ENCODE measurements at regions not wholly inside any gene's neighbourhood (a gene's known extent, or its start where the extent isn't known, plus 50 kb on each side); places are given as distances from the start of the nearest gene placed in this dataset.
A peak's percentile ranks its signal among the peaks of the same experiment; 100 is the strongest.

DNA sequence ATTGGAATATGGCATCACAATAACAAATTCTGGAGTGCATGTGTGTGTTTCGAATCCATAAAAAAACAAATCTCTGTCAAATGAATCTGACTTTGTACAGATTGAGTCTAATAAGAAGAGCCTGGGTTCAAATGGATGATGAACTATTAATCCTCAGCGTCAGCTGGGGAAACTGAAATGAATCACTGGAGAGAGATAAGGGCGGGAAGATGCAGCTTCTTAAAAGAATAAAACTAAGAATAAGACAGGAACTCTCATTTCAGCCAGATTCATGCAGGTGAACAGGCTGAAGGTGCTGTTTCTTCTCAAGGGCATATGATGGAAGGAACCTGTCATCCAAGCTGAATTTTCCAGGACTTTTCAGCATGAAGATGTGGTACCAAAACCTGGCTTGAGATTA is 202.6 kb upstream of the TRIB2 start:
- TF ChIP-seq EZH2 (IDR thresholded peaks at IDR 0.05; ENCODE audit: low read length), result no peak
- H3K4me1 ChIP-seq (ENCODE audit: control insufficient read depth, extremely low read depth, insufficient read depth, low read length), result peaks cover 6% of the 10 kb centered on the region
- no peak overlapping the region for H3K9ac ChIP-seq (ENCODE audit: control insufficient read depth, extremely low read depth, insufficient read depth, low read length)
- H3K36me3 ChIP-seq (ENCODE audit: control insufficient read depth in 2 of 2, extremely low read depth in 1 of 2, insufficient read depth in 2 of 2, low read length in 2 of 2), result no peaks in the 10 kb centered on the region
- H3K79me2 ChIP-seq (ENCODE audit: control insufficient read depth, insufficient read depth, low read length), result no peaks in the 10 kb centered on the region
- H3K4me3 ChIP-seq (ENCODE audit: control insufficient read depth in 2 of 3, extremely low read depth in 1 of 3, insufficient read depth in 2 of 3, low read depth in 1 of 3, low read length in 3 of 3), result no peak overlapping the region
- no peak overlapping the region for H2AFZ ChIP-seq (ENCODE audit: control insufficient read depth, low read length)
- no peak overlapping the region for H3K4me2 ChIP-seq (ENCODE audit: control insufficient read depth, extremely low read depth, insufficient read depth, low read depth, low read length)
- dilution Hi-C loops (cut with MboI; ENCODE audit: extremely low pct_ligation_motif_present, low sequenced_read_pairs), result no loop called here
- FAIRE-seq, result peak; percentile 5
- H3K27me3 ChIP-seq (ENCODE audit: control insufficient read depth, extremely low read depth, insufficient read depth, low read length), result no peaks in the 10 kb centered on the region
- H3K9me1 ChIP-seq (ENCODE audit: control insufficient read depth, extremely low read depth, insufficient read depth, low read length), result no peaks in the 10 kb centered on the region
- H4K20me1 ChIP-seq (ENCODE audit: control insufficient read depth, extremely low read depth, insufficient read depth, low read length), result no peaks in the 10 kb centered on the region
- no peak for DNase-seq (ENCODE audit: low read depth, low spot score)
- H3K27ac ChIP-seq (ENCODE audit: control insufficient read depth, insufficient read depth, low read length), result no peak overlapping the region
- H3K9me3 ChIP-seq (ENCODE audit: control insufficient read depth, low read depth, low read length), result no peaks in the 10 kb centered on the region

DNA sequence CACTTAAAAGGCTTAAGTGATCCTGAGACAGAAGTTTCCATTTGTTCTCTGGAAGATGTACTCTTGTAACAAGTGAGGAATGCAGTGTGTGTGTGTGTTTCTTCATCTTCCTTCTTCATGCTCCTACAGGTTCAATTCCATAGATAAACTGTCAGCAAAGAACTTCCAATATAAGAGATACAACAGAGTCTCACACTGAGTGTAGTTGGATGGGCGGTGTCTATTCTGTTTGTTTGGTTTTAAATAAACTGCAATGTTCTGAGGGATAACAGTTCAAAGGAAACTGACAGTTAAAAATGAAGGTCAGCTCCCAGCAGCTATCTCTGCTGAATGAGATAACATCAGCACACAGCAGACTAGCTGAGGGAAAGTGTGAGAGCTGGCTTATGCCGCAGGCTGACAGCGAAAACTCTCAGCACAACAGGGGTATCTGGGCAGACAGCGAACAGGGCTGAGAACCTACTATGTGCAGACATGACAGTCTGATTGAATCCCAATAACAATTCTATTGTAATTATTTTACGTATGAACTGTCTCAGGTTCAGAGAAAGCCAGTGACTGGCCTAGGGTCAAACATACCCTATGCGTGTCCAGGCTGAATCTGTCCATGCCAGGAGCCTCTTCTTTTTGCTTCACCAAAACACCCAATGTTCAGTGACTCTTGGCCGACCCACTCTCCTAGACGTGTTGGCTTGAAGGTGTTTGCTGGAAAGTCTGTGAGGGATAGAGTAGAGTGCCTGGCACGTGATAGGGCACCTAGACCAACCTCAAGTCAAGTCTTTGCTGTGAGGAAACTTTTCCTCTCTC is 201.9 kb upstream of the TRIB2 start:
- DNase-seq (ENCODE audit: low read depth, low spot score) (no peak), FAIRE-seq (peak; percentile 58)
- Histone ChIP-seq H3K9ac (ENCODE audit: control insufficient read depth, extremely low read depth, insufficient read depth, low read length) (no peak overlapping the region), H3K27me3 (ENCODE audit: control insufficient read depth, extremely low read depth, insufficient read depth, low read length) (no peaks in the 10 kb centered on the region), H3K4me2 (ENCODE audit: control insufficient read depth, extremely low read depth, insufficient read depth, low read depth, low read length) (no peak overlapping the region), H3K36me3 (ENCODE audit: control insufficient read depth in 2 of 2, extremely low read depth in 1 of 2, insufficient read depth in 2 of 2, low read length in 2 of 2) (no peaks in the 10 kb centered on the region), H3K27ac (ENCODE audit: control insufficient read depth, insufficient read depth, low read length) (no peak overlapping the region), H3K9me3 (ENCODE audit: control insufficient read depth, low read depth, low read length) (no peaks in the 10 kb centered on the region), H3K4me3 (ENCODE audit: control insufficient read depth in 2 of 3, extremely low read depth in 1 of 3, insufficient read depth in 2 of 3, low read depth in 1 of 3, low read length in 3 of 3) (no peak overlapping the region), H2AFZ (ENCODE audit: control insufficient read depth, low read length) (no peak overlapping the region), H3K9me1 (ENCODE audit: control insufficient read depth, extremely low read depth, insufficient read depth, low read length) (no peaks in the 10 kb centered on the region), H4K20me1 (ENCODE audit: control insufficient read depth, extremely low read depth, insufficient read depth, low read length) (no peaks in the 10 kb centered on the region), H3K4me1 (ENCODE audit: control insufficient read depth, extremely low read depth, insufficient read depth, low read length) (peaks cover 6% of the 10 kb centered on the region), H3K79me2 (ENCODE audit: control insufficient read depth, insufficient read depth, low read length) (no peaks in the 10 kb centered on the region)
- dilution Hi-C loops (cut with MboI; ENCODE audit: extremely low pct_ligation_motif_present, low sequenced_read_pairs), result no loop called here
- TF ChIP-seq EZH2 (IDR thresholded peaks at IDR 0.05; ENCODE audit: low read length), result no peak
- TF ChIP-seq, protein P1, sequence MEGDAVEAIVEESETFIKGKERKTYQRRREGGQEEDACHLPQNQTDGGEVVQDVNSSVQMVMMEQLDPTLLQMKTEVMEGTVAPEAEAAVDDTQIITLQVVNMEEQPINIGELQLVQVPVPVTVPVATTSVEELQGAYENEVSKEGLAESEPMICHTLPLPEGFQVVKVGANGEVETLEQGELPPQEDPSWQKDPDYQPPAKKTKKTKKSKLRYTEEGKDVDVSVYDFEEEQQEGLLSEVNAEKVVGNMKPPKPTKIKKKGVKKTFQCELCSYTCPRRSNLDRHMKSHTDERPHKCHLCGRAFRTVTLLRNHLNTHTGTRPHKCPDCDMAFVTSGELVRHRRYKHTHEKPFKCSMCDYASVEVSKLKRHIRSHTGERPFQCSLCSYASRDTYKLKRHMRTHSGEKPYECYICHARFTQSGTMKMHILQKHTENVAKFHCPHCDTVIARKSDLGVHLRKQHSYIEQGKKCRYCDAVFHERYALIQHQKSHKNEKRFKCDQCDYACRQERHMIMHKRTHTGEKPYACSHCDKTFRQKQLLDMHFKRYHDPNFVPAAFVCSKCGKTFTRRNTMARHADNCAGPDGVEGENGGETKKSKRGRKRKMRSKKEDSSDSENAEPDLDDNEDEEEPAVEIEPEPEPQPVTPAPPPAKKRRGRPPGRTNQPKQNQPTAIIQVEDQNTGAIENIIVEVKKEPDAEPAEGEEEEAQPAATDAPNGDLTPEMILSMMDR (optimal IDR thresholded peaks at IDR 0.05 in 1 of 3, IDR thresholded peaks at IDR 0.05 in 1 of 3, conservative IDR thresholded peaks at IDR 0.05 in 1 of 3; ENCODE audit: extremely low read depth in 1 of 3, insufficient read depth in 2 of 3, low read length in 3 of 3), result no peak

DNA sequence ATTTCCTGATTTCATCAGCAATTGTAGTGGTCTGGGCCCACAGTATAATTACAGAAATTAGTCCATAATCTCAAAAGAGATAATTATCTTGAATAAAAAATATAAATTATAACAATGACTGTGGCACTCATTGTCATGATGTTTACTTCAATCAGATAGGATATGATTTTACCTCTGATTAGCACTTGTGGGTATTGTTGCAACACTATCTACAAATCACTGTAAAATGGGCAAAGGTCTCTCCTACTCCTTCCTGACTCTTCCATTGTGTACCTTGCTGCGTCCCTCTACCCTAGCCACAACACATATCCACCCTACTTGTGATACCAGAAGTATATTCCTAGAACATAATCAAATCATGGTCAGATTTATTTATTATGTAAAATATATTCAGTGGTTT is 200.9 kb upstream of the TRIB2 start:
- H3K4me1 ChIP-seq (ENCODE audit: control insufficient read depth, extremely low read depth, insufficient read depth, low read length), result peaks cover 3% of the 10 kb centered on the region
- no peaks in the 10 kb centered on the region for H3K9me3 ChIP-seq (ENCODE audit: control insufficient read depth, low read depth, low read length)
- no peak overlapping the region for H3K4me3 ChIP-seq (ENCODE audit: control insufficient read depth in 2 of 3, extremely low read depth in 1 of 3, insufficient read depth in 2 of 3, low read depth in 1 of 3, low read length in 3 of 3)
- no peak for DNase-seq (ENCODE audit: low read depth, low spot score)
- H2AFZ ChIP-seq (ENCODE audit: control insufficient read depth, low read length), result no peak overlapping the region
- TF ChIP-seq EZH2 (IDR thresholded peaks at IDR 0.05; ENCODE audit: low read length), result no peak
- TF ChIP-seq, protein P1 (optimal IDR thresholded peaks at IDR 0.05 in 1 of 3, IDR thresholded peaks at IDR 0.05 in 1 of 3, conservative IDR thresholded peaks at IDR 0.05 in 1 of 3; ENCODE audit: extremely low read depth in 1 of 3, insufficient read depth in 2 of 3, low read length in 3 of 3), result no peak
- no peak overlapping the region for H3K4me2 ChIP-seq (ENCODE audit: control insufficient read depth, extremely low read depth, insufficient read depth, low read depth, low read length)
- H3K9ac ChIP-seq (ENCODE audit: control insufficient read depth, extremely low read depth, insufficient read depth, low read length), result no peak overlapping the region
- dilution Hi-C loops (cut with MboI; ENCODE audit: extremely low pct_ligation_motif_present, low sequenced_read_pairs), result no loop called here
- H3K36me3 ChIP-seq (ENCODE audit: control insufficient read depth in 2 of 2, extremely low read depth in 1 of 2, insufficient read depth in 2 of 2, low read length in 2 of 2), result no peaks in the 10 kb centered on the region
- no peak for FAIRE-seq
- no peaks in the 10 kb centered on the region for H4K20me1 ChIP-seq (ENCODE audit: control insufficient read depth, extremely low read depth, insufficient read depth, low read length)
- H3K9me1 ChIP-seq (ENCODE audit: control insufficient read depth, extremely low read depth, insufficient read depth, low read length), result no peaks in the 10 kb centered on the region
- H3K27ac ChIP-seq (ENCODE audit: control insufficient read depth, insufficient read depth, low read length), result no peak overlapping the region
- no peaks in the 10 kb centered on the region for H3K79me2 ChIP-seq (ENCODE audit: control insufficient read depth, insufficient read depth, low read length)
- no peaks in the 10 kb centered on the region for H3K27me3 ChIP-seq (ENCODE audit: control insufficient read depth, extremely low read depth, insufficient read depth, low read length)
